Suprapubic skin (tissue), 4 donors: ENCODE measurements at regions not wholly inside any gene's neighbourhood (a gene's known extent, or its start where the extent isn't known, plus 50 kb on each side); places are given as distances from the start of the nearest gene placed in this dataset.

Experiments used
- DNase-seq, 2 donors: peaks; one replicate each; pipeline ENCODE4 v3.0.0-alpha.2; 2019; ENCODE audit warnings: low spot score in 2 of 2
- H3K27ac ChIP-seq: fragments of 200-600 bp; sonication (generic); one replicate; pipeline ENCODE4 v1.5.1; 2019
- H3K27me3 ChIP-seq: fragments of 200-600 bp; sonication (generic); one replicate; pipeline ENCODE4 v1.5.1; 2019
- H3K36me3 ChIP-seq: fragments of 200-600 bp; sonication (generic); one replicate; pipeline ENCODE4 v1.5.1; 2019
- H3K4me1 ChIP-seq: fragments of 200-600 bp; sonication (generic); one replicate; pipeline ENCODE4 v1.5.1; 2019
- H3K4me3 ChIP-seq: fragments of 200-600 bp; sonication (generic); one replicate; pipeline ENCODE4 v1.5.1; 2019; ENCODE audit warnings: mild to moderate bottlenecking
- H3K9me3 ChIP-seq: fragments of 200-600 bp; sonication (generic); one replicate; pipeline ENCODE4 v1.5.1; 2019
- CTCF ChIP-seq, 2 donors: fragments of 200-600 bp in 1 of 2; fragments of 450-650 bp in 1 of 2; sonication (generic) in 1 of 2; IDR thresholded peaks; one replicate each; pipeline ENCODE4 v1.5.1; 2016 to 2019; ENCODE audit warnings: antibody characterized with exemption in 2 of 2, mild to moderate bottlenecking in 1 of 2, moderate library complexity in 1 of 2
- EP300 ChIP-seq: sonication (generic); formaldehyde crosslinking; IDR thresholded peaks from one replicate; pipeline ENCODE4 v1.6.1; 2017; ENCODE audit warnings: antibody characterized with exemption
- POLR2A ChIP-seq, 2 donors: fragments of 450-650 bp; IDR thresholded peaks; one replicate each; pipeline ENCODE4 v1.6.1; 2017; ENCODE audit warnings: antibody characterized with exemption in 2 of 2, mild to moderate bottlenecking in 2 of 2, moderate library complexity in 2 of 2
- POLR2AphosphoS5 ChIP-seq, 3 donors: sonication (generic); formaldehyde crosslinking; IDR thresholded peaks; one replicate each; pipeline ENCODE4 v1.6.1; 2017; ENCODE audit warnings: antibody characterized with exemption in 3 of 3
- WGBS: methylation state at CpG from one replicate; pipeline ENCODE4 v1.1.5; 2018; 5-methylcytosine and 5-hydroxymethylcytosine counted together

- H3K4me1 ChIP-seq: no peaks in the 10 kb centered on the region
- TF ChIP-seq POLR2A (IDR thresholded peaks at IDR 0.05) (no peak), POLR2AphosphoS5 (IDR thresholded peaks at IDR 0.05) (no peak), CTCF (IDR thresholded peaks at IDR 0.05) (no peak), EP300 (no peak)
- H3K27me3 ChIP-seq: no peaks in the 10 kb centered on the region
- 63% methylated on average over 3 of the region's 3 CpGs for WGBS
- H3K9me3 ChIP-seq: no peaks in the 10 kb centered on the region
- H3K36me3 ChIP-seq: no peaks in the 10 kb centered on the region
- H3K27ac ChIP-seq: no peak overlapping the region
- no peak for DNase-seq
- no peak overlapping the region for H3K4me3 ChIP-seq
These were observed 532.2 kb downstream of the ACTL7B start for GRCh38 chr9:108323615-108324014.

- no peak for TF ChIP-seq POLR2A (IDR thresholded peaks at IDR 0.05)
- no peak for TF ChIP-seq CTCF (IDR thresholded peaks at IDR 0.05)
- TF ChIP-seq EP300: no peak
- TF ChIP-seq POLR2AphosphoS5 (IDR thresholded peaks at IDR 0.05): no peak
- Histone ChIP-seq H3K27me3 (no peaks in the 10 kb centered on the region), H3K9me3 (no peaks in the 10 kb centered on the region), H3K27ac (no peak overlapping the region), H3K4me3 (no peak overlapping the region), H3K4me1 (no peaks in the 10 kb centered on the region), H3K36me3 (no peaks in the 10 kb centered on the region)
- no peak for DNase-seq
- WGBS: 45% methylated on average over 1 of the region's 1 CpG
These were observed 533.3 kb downstream of the ACTL7B start for GRCh38 chr9:108322326-108323098.

GRCh38 chr9:108316630-108317029 lies 539.2 kb downstream of the ACTL7B start:
- no peaks in the 10 kb centered on the region for H3K4me1 ChIP-seq
- H3K36me3 ChIP-seq: no peaks in the 10 kb centered on the region

GRCh38 chr9:108316066-108316465 lies 539.7 kb downstream of the ACTL7B start:
- no peaks in the 10 kb centered on the region for H3K9me3 ChIP-seq
- H3K4me3 ChIP-seq: no peak overlapping the region
- no peaks in the 10 kb centered on the region for H3K36me3 ChIP-seq
- TF ChIP-seq CTCF (IDR thresholded peaks at IDR 0.05) (no peak), EP300 (no peak), POLR2AphosphoS5 (IDR thresholded peaks at IDR 0.05) (no peak), POLR2A (IDR thresholded peaks at IDR 0.05) (no peak)
- H3K27me3 ChIP-seq: no peaks in the 10 kb centered on the region
- DNase-seq: no peak
- no peak overlapping the region for H3K27ac ChIP-seq
- WGBS: 64% methylated on average over 4 of the region's 4 CpGs
- no peaks in the 10 kb centered on the region for H3K4me1 ChIP-seq

More at GRCh38 chr9:108316630-108317029, 539.2 kb downstream of the ACTL7B start:
- Histone ChIP-seq H3K27me3 (no peaks in the 10 kb centered on the region), H3K27ac (no peak overlapping the region), H3K9me3 (no peaks in the 10 kb centered on the region), H3K4me3 (no peak overlapping the region)
- no peak for DNase-seq
- no peak for TF ChIP-seq POLR2A (IDR thresholded peaks at IDR 0.05)
- TF ChIP-seq CTCF (IDR thresholded peaks at IDR 0.05): no peak
- TF ChIP-seq EP300: no peak
- no peak for TF ChIP-seq POLR2AphosphoS5 (IDR thresholded peaks at IDR 0.05)

GRCh38 chr9:108311745-108312144 lies 544.0 kb downstream of the ACTL7B start:
- H3K36me3 ChIP-seq: no peaks in the 10 kb centered on the region
- no peaks in the 10 kb centered on the region for H3K4me1 ChIP-seq
- DNase-seq: no peak
- H3K4me3 ChIP-seq: no peak overlapping the region
- TF ChIP-seq EP300 (no peak), POLR2AphosphoS5 (IDR thresholded peaks at IDR 0.05) (no peak), CTCF (IDR thresholded peaks at IDR 0.05) (no peak), POLR2A (IDR thresholded peaks at IDR 0.05) (no peak)
- no peaks in the 10 kb centered on the region for H3K9me3 ChIP-seq
- no peak overlapping the region for H3K27ac ChIP-seq
- H3K27me3 ChIP-seq: no peaks in the 10 kb centered on the region
- 71% methylated on average over 3 of the region's 3 CpGs for WGBS
